Bronchial epithelial cell (primary cell): ENCODE measurements at regions not wholly inside any gene's neighbourhood (a gene's known extent, or its start where the extent isn't known, plus 50 kb on each side); places are given as distances from the start of the nearest gene placed in this dataset.

ENCODE experiments used
- DNase-seq: peaks from one replicate; pipeline ENCODE4 v3.0.0-alpha.2; 2010; ENCODE audit warnings: low read depth
- FAIRE-seq: peaks from 2 replicates; lab custom pipeline; 2011; peaks lifted over from hg19 to GRCh38; lab: Jason Lieb, UNC
- H3K27me3 ChIP-seq: 2 replicates; pipeline ENCODE4 v1.5.1; 2011; ENCODE audit warnings: low read length; ENCODE audit not compliant: control insufficient read depth, insufficient read depth
- H3K36me3 ChIP-seq: 2 replicates; pipeline ENCODE4 v1.5.1; 2011; ENCODE audit warnings: low read length; ENCODE audit not compliant: control insufficient read depth, insufficient read depth
- H3K4me3 ChIP-seq: 2 replicates; pipeline ENCODE4 v1.5.1; 2011; ENCODE audit warnings: mild to moderate bottlenecking, low read depth, low read length, control low read depth
- TF ChIP-seq, protein P1 (sequence below): IDR thresholded peaks from 2 replicates; pipeline ENCODE4 v1.5.1; 2011; ENCODE audit warnings: mild to moderate bottlenecking, moderate library complexity, low read length, control low read depth, inconsistent platforms; ENCODE audit not compliant: insufficient read depth, severe bottlenecking

DNA sequence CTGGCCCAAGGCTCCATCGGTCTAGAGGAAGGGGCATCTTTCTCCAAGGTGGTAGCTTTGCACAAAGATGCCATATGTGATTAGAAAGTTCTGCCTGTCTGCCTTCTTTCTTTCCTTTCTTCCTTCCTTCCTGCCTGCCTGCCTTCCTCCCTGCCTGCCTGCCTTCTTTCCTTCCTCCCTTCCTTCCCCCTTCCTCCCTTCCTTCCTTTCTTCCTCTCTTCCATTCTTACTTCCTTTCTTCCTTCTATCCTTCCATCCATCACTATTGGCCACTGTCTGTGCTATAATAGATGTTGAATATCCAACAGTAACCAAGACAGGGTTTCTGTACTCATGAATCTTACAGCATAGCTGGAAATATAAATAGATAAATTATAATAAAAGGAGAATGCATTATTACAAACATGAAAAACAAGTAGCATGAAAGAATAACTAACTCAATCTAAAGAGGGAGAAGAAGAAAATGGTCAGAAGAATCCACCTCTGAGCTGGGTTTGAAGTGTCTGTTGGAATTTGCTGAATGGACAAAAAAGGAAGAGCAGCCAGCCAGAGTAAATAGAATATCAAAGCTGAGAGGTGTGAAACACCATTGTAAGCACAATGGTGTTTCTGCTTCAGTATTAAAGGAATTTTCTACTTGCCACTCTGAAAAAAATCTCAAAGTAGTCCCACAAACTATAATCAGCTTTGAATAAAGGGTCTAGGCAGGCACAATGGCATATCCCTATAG lies 250.6 kb upstream of the NR5A2 start:
- Histone ChIP-seq H3K27me3 (no peaks in the 10 kb centered on the region), H3K36me3 (no peaks in the 10 kb centered on the region), H3K4me3 (no peak overlapping the region)
- TF ChIP-seq, protein P1, sequence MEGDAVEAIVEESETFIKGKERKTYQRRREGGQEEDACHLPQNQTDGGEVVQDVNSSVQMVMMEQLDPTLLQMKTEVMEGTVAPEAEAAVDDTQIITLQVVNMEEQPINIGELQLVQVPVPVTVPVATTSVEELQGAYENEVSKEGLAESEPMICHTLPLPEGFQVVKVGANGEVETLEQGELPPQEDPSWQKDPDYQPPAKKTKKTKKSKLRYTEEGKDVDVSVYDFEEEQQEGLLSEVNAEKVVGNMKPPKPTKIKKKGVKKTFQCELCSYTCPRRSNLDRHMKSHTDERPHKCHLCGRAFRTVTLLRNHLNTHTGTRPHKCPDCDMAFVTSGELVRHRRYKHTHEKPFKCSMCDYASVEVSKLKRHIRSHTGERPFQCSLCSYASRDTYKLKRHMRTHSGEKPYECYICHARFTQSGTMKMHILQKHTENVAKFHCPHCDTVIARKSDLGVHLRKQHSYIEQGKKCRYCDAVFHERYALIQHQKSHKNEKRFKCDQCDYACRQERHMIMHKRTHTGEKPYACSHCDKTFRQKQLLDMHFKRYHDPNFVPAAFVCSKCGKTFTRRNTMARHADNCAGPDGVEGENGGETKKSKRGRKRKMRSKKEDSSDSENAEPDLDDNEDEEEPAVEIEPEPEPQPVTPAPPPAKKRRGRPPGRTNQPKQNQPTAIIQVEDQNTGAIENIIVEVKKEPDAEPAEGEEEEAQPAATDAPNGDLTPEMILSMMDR: no peak
- FAIRE-seq: no peak
- no peak for DNase-seq

GRCh38 chr1:199778324-199778955 lies 249.1 kb upstream of the NR5A2 start:
- H3K36me3 ChIP-seq: no peaks in the 10 kb centered on the region
- no peak overlapping the region for H3K4me3 ChIP-seq
- no peak for DNase-seq
- H3K27me3 ChIP-seq: no peaks in the 10 kb centered on the region
- peak; percentile 40 for FAIRE-seq
- TF ChIP-seq, protein P1: no peak

- Histone ChIP-seq H3K27me3 (no peaks in the 10 kb centered on the region), H3K4me3 (no peak overlapping the region), H3K36me3 (no peaks in the 10 kb centered on the region)
- DNase-seq: no peak
- no peak for FAIRE-seq
- TF ChIP-seq, protein P1: no peak
These were observed 247.4 kb upstream of the NR5A2 start for GRCh38 chr1:199780091-199780490.

DNA sequence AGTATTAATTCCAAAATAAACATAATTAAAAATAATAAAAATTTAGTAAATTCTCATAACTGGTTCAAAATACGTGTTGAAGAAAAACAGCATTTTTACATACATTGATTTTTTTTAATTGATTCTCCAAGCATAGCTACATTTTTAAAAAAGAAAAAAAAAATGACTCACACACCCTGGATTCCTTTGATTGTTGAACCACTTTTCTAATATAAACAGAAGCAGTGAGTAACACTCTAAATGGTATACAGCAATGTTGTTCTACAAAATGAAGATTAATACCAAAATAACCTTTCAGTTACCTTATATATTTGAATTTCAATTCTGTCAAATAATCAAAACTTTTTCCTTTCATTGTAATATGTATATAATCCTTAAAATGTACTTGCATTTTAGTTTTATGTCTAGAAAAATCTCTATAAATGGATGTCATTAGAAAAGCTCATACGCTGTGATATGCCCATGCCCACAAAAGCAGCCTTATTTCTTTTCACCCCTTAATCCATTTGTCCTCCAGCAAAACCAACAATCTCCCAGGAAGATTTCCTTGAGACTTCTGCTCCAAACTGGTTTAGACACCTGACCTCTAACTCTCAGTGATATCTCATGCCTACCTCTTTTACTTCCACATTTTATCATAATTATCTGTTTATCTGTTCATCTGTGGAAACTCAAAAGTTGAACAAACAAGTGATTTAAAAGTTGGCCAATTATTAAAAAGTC lies 246.4 kb upstream of the NR5A2 start:
- H3K36me3 ChIP-seq: no peaks in the 10 kb centered on the region
- no peaks in the 10 kb centered on the region for H3K27me3 ChIP-seq
- TF ChIP-seq, protein P1: no peak
- DNase-seq (peak; percentile 72), FAIRE-seq (no peak)
- no peak overlapping the region for H3K4me3 ChIP-seq

- Histone ChIP-seq H3K27me3 (no peaks in the 10 kb centered on the region), H3K4me3 (no peak overlapping the region), H3K36me3 (no peaks in the 10 kb centered on the region)
- TF ChIP-seq, protein P1: no peak
- DNase-seq: peak; percentile 86
- FAIRE-seq: no peak
These were observed 243.2 kb upstream of the NR5A2 start for GRCh38 chr1:199784138-199784895.
